Ovary (tissue), 7 donors: ENCODE measurements at regions not wholly inside any gene's neighbourhood (a gene's known extent, or its start where the extent isn't known, plus 50 kb on each side); places are given as distances from the start of the nearest gene placed in this dataset.

Source experiments
- DNase-seq, 5 donors: peaks; one replicate each; pipeline ENCODE4 v3.0.0-alpha.2; 2019 to 2020
- H3K27ac ChIP-seq, 2 donors: fragments of 200-600 bp; one replicate each; pipeline versions ENCODE4 v1.5.1 to v1.8.0; 2019 to 2022
- H3K27me3 ChIP-seq: fragments of 200-600 bp; one replicate; pipeline ENCODE4 v1.8.0; 2022
- H3K36me3 ChIP-seq: fragments of 200-600 bp; sonication (generic); one replicate; pipeline ENCODE4 v1.5.1; 2019
- H3K4me1 ChIP-seq: one replicate; pipeline ENCODE4 v1.8.1; 2013; ENCODE audit warnings: mild to moderate bottlenecking, moderate library complexity; ENCODE audit not compliant: insufficient read depth
- H3K4me3 ChIP-seq: fragments of 200-600 bp; sonication (generic); one replicate; pipeline ENCODE4 v1.5.1; 2017
- H3K9me3 ChIP-seq, 2 donors: fragments of 200-600 bp in 1 of 2; sonication (generic) in 1 of 2; one replicate each; pipeline versions ENCODE4 v1.5.1 to v1.8.1; 2013 to 2019; ENCODE audit warnings: mild to moderate bottlenecking in 1 of 2, moderate library complexity in 1 of 2
- EP300 ChIP-seq: sonication (generic); formaldehyde crosslinking; IDR thresholded peaks from one replicate; pipeline ENCODE4 v1.6.1; 2017; ENCODE audit warnings: antibody characterized with exemption
- POLR2A ChIP-seq: fragments of 450-650 bp; IDR thresholded peaks from one replicate; pipeline ENCODE4 v1.6.1; 2017; ENCODE audit warnings: antibody characterized with exemption, mild to moderate bottlenecking, moderate library complexity
- WGBS, 3 donors: extraction: QIAGEN DNeasy Blood & Tissue Kit in 1 of 3; methylation state at CpG; one replicate each; pipeline versions ENCODE4 v1.1.5 to v1.1.7; 2013 to 2017; 5-methylcytosine and 5-hydroxymethylcytosine counted together
- intact Hi-C, 4 donors: fragments of 100-400 bp; cut with DNase I; formaldehyde crosslinking; loops; one replicate each; pipeline versions ENCODE4 v1.11.0 to v1.15.1; 2022 to 2023
- TF ChIP-seq, protein P1 (sequence below), 3 donors: fragments of 450-650 bp in 2 of 3; fragments of 200-600 bp in 1 of 3; IDR thresholded peaks; one replicate each; pipeline versions ENCODE4 v1.5.1 to v1.8.0; 2016 to 2022; ENCODE audit warnings: antibody characterized with exemption in 3 of 3, mild to moderate bottlenecking in 1 of 3
- donor health status: DM: no; HTN: no; CAD: no; lungs with moderate emphysema.
- donor health status: DM: no; HTN: no; CAD: no.
- donor health status: Bipolar disorder and iron deficiency.
- donor health status: DM: no; HTN: no; CAD: no.
- donor health status: DM: yes; HTN: yes; CAD: no.

DNA sequence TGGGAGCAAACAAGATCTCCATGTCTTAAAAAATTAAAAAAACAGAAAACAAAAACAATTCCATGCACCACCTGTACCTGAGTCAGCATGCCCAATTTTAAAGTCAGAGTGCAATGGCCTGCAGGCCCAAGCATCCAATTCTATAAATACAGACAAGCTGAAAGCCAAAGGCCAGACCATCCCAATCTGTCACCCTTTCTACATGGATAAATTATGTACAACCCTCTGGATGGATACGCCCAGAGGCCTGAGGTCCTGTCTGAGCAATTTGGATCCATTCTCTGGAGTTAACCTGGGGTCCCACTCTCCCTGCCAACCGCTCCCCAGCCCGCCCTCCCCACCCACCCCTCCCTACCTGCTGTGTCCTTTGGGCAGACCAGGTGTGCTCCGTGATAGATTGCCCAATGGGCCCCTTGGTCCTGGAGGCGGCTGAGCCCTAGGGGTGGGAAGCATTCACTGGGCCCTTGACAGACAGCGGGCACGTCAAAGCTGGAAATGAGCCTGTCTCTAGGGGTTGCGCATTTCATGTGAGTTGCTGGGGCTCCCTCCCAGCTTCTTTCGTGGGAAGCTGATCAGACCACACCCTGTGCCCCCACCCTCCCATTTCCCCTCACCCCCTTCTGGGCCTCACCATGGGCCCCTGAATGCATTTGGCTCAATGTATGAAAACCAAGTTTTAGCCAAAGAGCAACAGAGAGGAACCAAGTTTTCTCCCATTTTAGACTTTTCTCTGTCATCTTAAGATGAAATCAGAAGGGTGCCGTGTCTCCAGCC lies 171.3 kb downstream of the BCL11B start:
- Histone ChIP-seq H3K4me1 (no peaks in the 10 kb centered on the region), H3K36me3 (no peaks in the 10 kb centered on the region), H3K9me3 (no peaks in the 10 kb centered on the region), H3K4me3 (no peak overlapping the region), H3K27me3 (no peaks in the 10 kb centered on the region), H3K27ac (no peak overlapping the region)
- intact Hi-C loops, result no loop called here
- no peak for DNase-seq
- WGBS, 3 donors, result 75 to 80% (median 78%) methylated on average over 10 of the region's 10 CpGs
- TF ChIP-seq EP300 (no peak), POLR2A (no peak)
- TF ChIP-seq, protein P1, sequence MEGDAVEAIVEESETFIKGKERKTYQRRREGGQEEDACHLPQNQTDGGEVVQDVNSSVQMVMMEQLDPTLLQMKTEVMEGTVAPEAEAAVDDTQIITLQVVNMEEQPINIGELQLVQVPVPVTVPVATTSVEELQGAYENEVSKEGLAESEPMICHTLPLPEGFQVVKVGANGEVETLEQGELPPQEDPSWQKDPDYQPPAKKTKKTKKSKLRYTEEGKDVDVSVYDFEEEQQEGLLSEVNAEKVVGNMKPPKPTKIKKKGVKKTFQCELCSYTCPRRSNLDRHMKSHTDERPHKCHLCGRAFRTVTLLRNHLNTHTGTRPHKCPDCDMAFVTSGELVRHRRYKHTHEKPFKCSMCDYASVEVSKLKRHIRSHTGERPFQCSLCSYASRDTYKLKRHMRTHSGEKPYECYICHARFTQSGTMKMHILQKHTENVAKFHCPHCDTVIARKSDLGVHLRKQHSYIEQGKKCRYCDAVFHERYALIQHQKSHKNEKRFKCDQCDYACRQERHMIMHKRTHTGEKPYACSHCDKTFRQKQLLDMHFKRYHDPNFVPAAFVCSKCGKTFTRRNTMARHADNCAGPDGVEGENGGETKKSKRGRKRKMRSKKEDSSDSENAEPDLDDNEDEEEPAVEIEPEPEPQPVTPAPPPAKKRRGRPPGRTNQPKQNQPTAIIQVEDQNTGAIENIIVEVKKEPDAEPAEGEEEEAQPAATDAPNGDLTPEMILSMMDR (IDR thresholded peaks at IDR 0.05), result no peak

DNA sequence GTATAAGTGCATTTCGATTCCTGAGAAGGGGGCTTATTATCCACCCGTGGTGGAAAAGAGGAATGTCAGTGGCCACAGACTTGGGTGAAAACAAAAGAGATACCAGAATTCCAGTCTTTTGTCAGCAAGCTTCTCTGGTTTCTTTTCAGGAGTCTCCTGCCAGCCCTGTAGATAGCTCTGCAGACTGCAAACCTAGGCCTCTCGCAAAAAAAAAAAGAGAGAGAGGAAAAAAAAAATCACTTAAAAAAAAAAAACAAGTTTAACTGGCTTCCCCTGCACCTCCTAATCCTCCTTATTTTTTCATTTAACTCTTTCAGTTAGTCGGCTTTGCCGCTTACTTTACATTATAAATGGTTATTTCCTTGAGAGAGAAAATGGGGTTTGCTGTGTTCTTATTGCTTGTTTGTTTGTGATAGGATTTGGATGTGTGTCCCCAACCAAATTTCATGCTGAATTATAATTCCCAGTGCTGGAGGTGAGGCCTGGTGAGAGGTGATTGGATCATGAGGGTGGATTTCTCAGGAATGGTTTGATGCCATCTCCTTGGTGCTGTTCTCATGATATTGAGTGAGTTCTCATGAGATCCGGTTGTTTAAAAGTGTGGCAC lies 170.0 kb downstream of the BCL11B start:
- no peaks in the 10 kb centered on the region for H3K36me3 ChIP-seq
- H3K4me3 ChIP-seq, result no peak overlapping the region
- no peaks in the 10 kb centered on the region for H3K4me1 ChIP-seq
- no peaks in the 10 kb centered on the region for H3K9me3 ChIP-seq
- H3K27ac ChIP-seq, result no peak overlapping the region
- no peak for TF ChIP-seq POLR2A
- TF ChIP-seq, protein P1 (IDR thresholded peaks at IDR 0.05), result no peak
- no peak for TF ChIP-seq EP300
- WGBS, 3 donors, result 40 to 48% (median 42%) methylated on average over 6 of the region's 6 CpGs
- H3K27me3 ChIP-seq, result no peaks in the 10 kb centered on the region
- DNase-seq, result no peak
- intact Hi-C loops, result no loop called here

DNA sequence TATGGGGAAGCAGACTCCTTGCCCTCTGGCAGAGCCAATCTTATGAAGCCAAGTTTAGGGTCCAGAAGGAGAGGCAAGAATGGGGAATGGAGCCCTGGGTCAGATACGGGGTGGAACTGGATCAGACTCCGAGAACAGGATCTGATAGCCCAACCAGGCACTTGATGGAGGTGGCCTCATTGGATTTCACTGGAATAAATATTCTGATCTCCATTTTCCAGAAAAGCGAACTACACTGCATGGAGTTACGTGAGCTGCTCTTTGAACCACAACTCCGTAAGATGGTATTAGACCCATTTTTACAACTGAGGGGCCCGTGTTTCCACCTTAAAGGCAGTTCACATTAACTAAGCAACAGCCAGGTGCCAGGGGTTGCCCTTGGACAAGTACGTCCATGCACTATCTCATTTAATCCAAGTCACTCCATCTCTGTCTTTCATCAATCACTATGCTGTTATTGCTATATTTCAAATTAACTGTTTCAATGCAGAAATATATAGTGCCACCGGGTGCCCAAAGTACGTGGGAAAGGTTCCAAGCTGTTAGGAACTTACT lies 155.2 kb downstream of the BCL11B start:
- 79 to 83% (median 79%) methylated on average over 9 of the region's 9 CpGs for WGBS, 3 donors
- Histone ChIP-seq H3K27ac (no peak overlapping the region), H3K36me3 (no peaks in the 10 kb centered on the region), H3K9me3 (no peaks in the 10 kb centered on the region), H3K27me3 (no peaks in the 10 kb centered on the region), H3K4me3 (no peak overlapping the region), H3K4me1 (no peaks in the 10 kb centered on the region)
- TF ChIP-seq, protein P1 (IDR thresholded peaks at IDR 0.05), result no peak
- TF ChIP-seq POLR2A, result no peak
- no peak for TF ChIP-seq EP300
- no peak for DNase-seq
- intact Hi-C loops, result no loop called here

DNA sequence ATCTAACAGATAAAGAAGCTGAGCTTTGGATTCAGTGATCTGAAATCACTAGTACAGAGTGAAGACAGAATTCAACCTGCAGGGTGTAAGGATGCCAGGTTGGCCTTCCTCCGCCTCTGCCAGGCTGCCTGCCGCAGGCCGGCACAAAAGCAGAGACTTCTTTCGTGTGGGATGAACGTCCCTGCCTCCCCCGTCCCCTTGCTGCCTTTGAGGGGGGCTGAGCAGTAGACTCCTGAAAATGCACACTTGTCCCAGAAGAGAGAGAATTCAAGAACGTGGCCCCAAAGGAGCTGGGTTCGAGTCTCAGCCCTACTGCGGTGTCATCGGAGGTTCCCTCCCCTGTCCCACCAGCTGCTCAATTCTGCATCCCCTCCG lies 154.3 kb downstream of the BCL11B start:
- WGBS, 3 donors, result 49 to 65% (median 51%) methylated on average over 11 of the region's 11 CpGs
- intact Hi-C loops, result no loop called here
- no peak for TF ChIP-seq EP300
- TF ChIP-seq, protein P1 (IDR thresholded peaks at IDR 0.05), result no peak
- no peak for TF ChIP-seq POLR2A
- no peaks in the 10 kb centered on the region for H3K9me3 ChIP-seq
- no peak overlapping the region for H3K27ac ChIP-seq
- no peaks in the 10 kb centered on the region for H3K27me3 ChIP-seq
- no peak for DNase-seq
- H3K4me3 ChIP-seq, result no peak overlapping the region
- no peaks in the 10 kb centered on the region for H3K4me1 ChIP-seq
- H3K36me3 ChIP-seq, result no peaks in the 10 kb centered on the region
